Endothelial cell of umbilical vein (primary cell): ENCODE measurements at regions not wholly inside any gene's neighbourhood (a gene's known extent, or its start where the extent isn't known, plus 50 kb on each side); places are given as distances from the start of the nearest gene placed in this dataset.

Experiments used
- BruUV-seq: library from RNA; stranded (reverse); fragments of 400-500 nt; replicated peaks from 2 replicates; lab custom pipeline; 2021; lab: Mats Ljungman, UMichigan
- CTCF ChIA-PET: fragments of 300-600, 350-600 bp; sonication (Branson Sonifier 250); formaldehyde crosslinking; loops from one replicate; lab custom pipeline; 2021; ENCODE audit warnings: antibody characterized with exemption, inconsistent platforms; lab: Charles Lee
- POLR2A ChIA-PET: fragments of 300-600, 350-600 bp; sonication (Branson Sonifier 250); formaldehyde crosslinking; loops from one replicate; lab custom pipeline; 2021; ENCODE audit warnings: antibody characterized with exemption, inconsistent platforms; lab: Charles Lee
- DNase-seq: peaks from one replicate; pipeline ENCODE4 v3.0.0-alpha.2; 2011; ENCODE audit warnings: low read depth, low spot score
- FAIRE-seq: peaks from 2 replicates; lab custom pipeline; 2011; peaks lifted over from hg19 to GRCh38; lab: Jason Lieb, UNC
- H2AFZ ChIP-seq: 2 replicates; pipeline ENCODE4 v1.6.0; 2012; ENCODE audit warnings: low read depth, low read length, control low read depth, inconsistent platforms
- H3K27ac ChIP-seq: 2 replicates; pipeline ENCODE4 v1.5.1; 2011; ENCODE audit warnings: low read depth, mild to moderate bottlenecking, control low read depth, low read length, moderate library complexity; ENCODE audit not compliant: insufficient read depth
- H3K27me3 ChIP-seq, 2 experiments: 2 replicates each; pipeline versions ENCODE4 v1.6.0 to v1.6.1; 2011; ENCODE audit warnings: low read length in 2 of 2, mixed read lengths in 1 of 2; ENCODE audit not compliant: control insufficient read depth in 2 of 2, insufficient read depth in 2 of 2
- H3K36me3 ChIP-seq, 2 experiments: 2 replicates in 1 of 2; 3 replicates in 1 of 2; pipeline ENCODE4 v1.5.1; 2011; ENCODE audit warnings: low read length in 2 of 2, mild to moderate bottlenecking in 1 of 2, moderate library complexity in 1 of 2; ENCODE audit not compliant: control insufficient read depth in 2 of 2, insufficient read depth in 2 of 2; ENCODE audit errors: extremely low read depth in 1 of 2
- H3K4me1 ChIP-seq: 3 replicates; pipeline ENCODE4 v1.5.1; 2011; ENCODE audit warnings: mild to moderate bottlenecking, low read length; ENCODE audit not compliant: control insufficient read depth, insufficient read depth; ENCODE audit errors: extremely low read depth
- H3K4me2 ChIP-seq: 2 replicates; pipeline ENCODE4 v1.6.1; 2011; ENCODE audit warnings: low read length, control low read depth, mixed read lengths; ENCODE audit not compliant: insufficient read depth
- H3K4me3 ChIP-seq, 3 experiments: fragments of 200-600 bp in 1 of 3; sonication (generic), shearing (Covaris generic) in 1 of 3; replicated peaks in 1 of 3; 2 replicates each; pipeline ENCODE4 v1.5.1; 2011 to 2016; ENCODE audit warnings: control low read depth in 3 of 3, low read length in 3 of 3, mild to moderate bottlenecking in 2 of 3, inconsistent platforms in 1 of 3, low read depth in 1 of 3, moderate library complexity in 1 of 3; ENCODE audit not compliant: insufficient read depth in 1 of 3
- H3K79me2 ChIP-seq: 2 replicates; pipeline ENCODE4 v1.6.0; 2012; ENCODE audit warnings: low read length, inconsistent platforms; ENCODE audit not compliant: control insufficient read depth, insufficient read depth
- H3K9ac ChIP-seq: replicated peaks from 2 replicates; pipeline ENCODE3; 2011; ENCODE audit warnings: low read length, control low read depth; ENCODE audit not compliant: insufficient read depth; ENCODE audit errors: extremely low read depth
- H3K9me1 ChIP-seq: replicated peaks from 3 replicates; pipeline ENCODE4 v1.6.0; 2011; ENCODE audit warnings: mild to moderate bottlenecking, low read length; ENCODE audit not compliant: control insufficient read depth, insufficient read depth; ENCODE audit errors: extremely low read depth
- H3K9me3 ChIP-seq: replicated peaks from 2 replicates; pipeline ENCODE4 v1.5.1; 2012; ENCODE audit warnings: low read length, inconsistent platforms; ENCODE audit not compliant: control insufficient read depth, insufficient read depth
- H4K20me1 ChIP-seq: replicated peaks from 2 replicates; pipeline ENCODE3; 2011; ENCODE audit warnings: mild to moderate bottlenecking, low read length; ENCODE audit not compliant: control insufficient read depth, insufficient read depth; ENCODE audit errors: extremely low read depth
- EZH2 ChIP-seq: IDR thresholded peaks from 2 replicates; pipeline ENCODE4 v1.6.1; 2012; ENCODE audit warnings: borderline replicate concordance, low read depth, mild to moderate bottlenecking, moderate library complexity, low read length, inconsistent platforms; ENCODE audit not compliant: severe bottlenecking
- FOS ChIP-seq: IDR thresholded peaks from 2 replicates; pipeline ENCODE4 v1.6.1; 2011; ENCODE audit warnings: mild to moderate bottlenecking, low read length, moderate library complexity, borderline replicate concordance; ENCODE audit not compliant: insufficient read depth
- GATA2 ChIP-seq: IDR thresholded peaks from 2 replicates; pipeline ENCODE4 v1.7.0; 2011; ENCODE audit warnings: low read depth, mild to moderate bottlenecking, moderate library complexity, mixed read lengths, low read length; ENCODE audit not compliant: insufficient read length, insufficient read depth
- JUN ChIP-seq: IDR thresholded peaks from 2 replicates; pipeline ENCODE4 v1.6.1; 2011; ENCODE audit warnings: borderline replicate concordance, low read depth; ENCODE audit not compliant: insufficient read length, insufficient read depth
- MYC ChIP-seq: IDR thresholded peaks from one replicate; pipeline ENCODE4 v1.6.1; 2011; ENCODE audit warnings: mild to moderate bottlenecking, low read depth, low read length
- POLR2A ChIP-seq: IDR thresholded peaks from 2 replicates; pipeline ENCODE4 v1.6.1; 2012; ENCODE audit warnings: low read depth, mild to moderate bottlenecking, control low read depth, low read length
- POLR2AphosphoS5 ChIP-seq: IDR thresholded peaks from 2 replicates; pipeline ENCODE4 v1.6.1; 2012; ENCODE audit warnings: low read depth, mild to moderate bottlenecking, control low read depth, low read length, moderate library complexity; ENCODE audit not compliant: insufficient read depth
- dilution Hi-C: fragments of 300-500 bp; cut with MboI; formaldehyde crosslinking; loops from one replicate; pipeline ENCODE4 v1.15.0; 2019; ENCODE audit warnings: low sequenced_read_pairs; ENCODE audit not compliant: extremely low pct_ligation_motif_present
- intact Hi-C: fragments of 100-400 bp; cut with micrococcal nuclease; formaldehyde crosslinking; loops from one replicate; pipeline ENCODE4 v1.10.0; 2022
- TF ChIP-seq, protein P1 (sequence below), 2 donors: IDR thresholded peaks; 1 replicate in 1 of 2; 2 replicates in 1 of 2; pipeline ENCODE4 v1.5.1; 2011; ENCODE audit warnings: low read length in 2 of 2, mild to moderate bottlenecking in 2 of 2, moderate library complexity in 2 of 2, control low read depth in 1 of 2, inconsistent platforms in 1 of 2, low read depth in 1 of 2; ENCODE audit not compliant: insufficient read depth in 1 of 2; ENCODE audit errors: extremely low read depth in 1 of 2
- TF ChIP-seq, protein P2 (sequence below): IDR thresholded peaks from 2 replicates; pipeline ENCODE4 v1.6.1; 2011; ENCODE audit not compliant: insufficient read depth, insufficient read length

- Histone ChIP-seq H4K20me1 (no peaks in the 10 kb centered on the region), H3K4me2 (no peak overlapping the region), H3K4me1 (no peaks in the 10 kb centered on the region), H3K9me3 (no peaks in the 10 kb centered on the region), H3K27ac (no peak overlapping the region), H3K27me3 (no peaks in the 10 kb centered on the region), H2AFZ (no peak overlapping the region), H3K4me3 (no peak overlapping the region), H3K79me2 (no peaks in the 10 kb centered on the region), H3K9ac (no peak overlapping the region), H3K36me3 (no peaks in the 10 kb centered on the region), H3K9me1 (no peaks in the 10 kb centered on the region)
- FAIRE-seq (no peak), DNase-seq (no peak)
- dilution Hi-C loops = no loop called here
- CTCF ChIA-PET = no interaction called here
- intact Hi-C loops = no loop called here
- POLR2A ChIA-PET = no interaction called here
- no peak for TF ChIP-seq FOS
- no peak for TF ChIP-seq MYC
- TF ChIP-seq POLR2A = no peak
- TF ChIP-seq, protein P1, sequence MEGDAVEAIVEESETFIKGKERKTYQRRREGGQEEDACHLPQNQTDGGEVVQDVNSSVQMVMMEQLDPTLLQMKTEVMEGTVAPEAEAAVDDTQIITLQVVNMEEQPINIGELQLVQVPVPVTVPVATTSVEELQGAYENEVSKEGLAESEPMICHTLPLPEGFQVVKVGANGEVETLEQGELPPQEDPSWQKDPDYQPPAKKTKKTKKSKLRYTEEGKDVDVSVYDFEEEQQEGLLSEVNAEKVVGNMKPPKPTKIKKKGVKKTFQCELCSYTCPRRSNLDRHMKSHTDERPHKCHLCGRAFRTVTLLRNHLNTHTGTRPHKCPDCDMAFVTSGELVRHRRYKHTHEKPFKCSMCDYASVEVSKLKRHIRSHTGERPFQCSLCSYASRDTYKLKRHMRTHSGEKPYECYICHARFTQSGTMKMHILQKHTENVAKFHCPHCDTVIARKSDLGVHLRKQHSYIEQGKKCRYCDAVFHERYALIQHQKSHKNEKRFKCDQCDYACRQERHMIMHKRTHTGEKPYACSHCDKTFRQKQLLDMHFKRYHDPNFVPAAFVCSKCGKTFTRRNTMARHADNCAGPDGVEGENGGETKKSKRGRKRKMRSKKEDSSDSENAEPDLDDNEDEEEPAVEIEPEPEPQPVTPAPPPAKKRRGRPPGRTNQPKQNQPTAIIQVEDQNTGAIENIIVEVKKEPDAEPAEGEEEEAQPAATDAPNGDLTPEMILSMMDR (IDR thresholded peaks at IDR 0.05; ENCODE audit: extremely low read depth in 1 of 2, insufficient read depth in 1 of 2, low read depth in 1 of 2, low read length in 2 of 2) = no peak
- TF ChIP-seq, protein P2, sequence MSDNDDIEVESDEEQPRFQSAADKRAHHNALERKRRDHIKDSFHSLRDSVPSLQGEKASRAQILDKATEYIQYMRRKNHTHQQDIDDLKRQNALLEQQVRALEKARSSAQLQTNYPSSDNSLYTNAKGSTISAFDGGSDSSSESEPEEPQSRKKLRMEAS = no peak
- TF ChIP-seq POLR2AphosphoS5 = no peak
- no peak for TF ChIP-seq GATA2
- no peak for TF ChIP-seq JUN
- TF ChIP-seq EZH2 = no peak
- BruUV-seq = no TSS peak
These were observed 71.7 kb upstream of the TMPRSS2 start for GRCh38 chr21:41579692-41580091.
